Gastroesophageal sphincter (tissue), 4 donors: ENCODE measurements at regions not wholly inside any gene's neighbourhood (a gene's known extent, or its start where the extent isn't known, plus 50 kb on each side); places are given as distances from the start of the nearest gene placed in this dataset.
"Not testable (repeated sequence)": the region's sequence is repeated elsewhere in the genome, so short reads cannot be mapped to it uniquely, and the experiment has no call there.

Experiments
- ATAC-seq: fragments of 150-250 bp; one replicate; pipeline ENCODE4 v1.9.1; 2016; ENCODE audit warnings: mild to moderate bottlenecking, moderate library complexity
- H3K27ac ChIP-seq, 4 donors: fragments of 200-600 bp; sonication (generic) in 3 of 4; 1 replicate in 3 of 4; 2 replicates in 1 of 4; pipeline ENCODE4 v1.5.1; 2016 to 2019
- H3K27me3 ChIP-seq: fragments of 200-600 bp; sonication (generic); one replicate; pipeline ENCODE4 v1.5.1; 2019
- H3K36me3 ChIP-seq, 2 donors: fragments of 200-600 bp; sonication (generic); one replicate each; pipeline ENCODE4 v1.5.1; 2019; ENCODE audit warnings: control low read depth in 1 of 2
- H3K4me1 ChIP-seq, 3 donors: fragments of 200-600 bp; sonication (generic); 1 replicate in 2 of 3; 2 replicates in 1 of 3; pipeline ENCODE4 v1.5.1; 2016 to 2019; ENCODE audit warnings: control low read depth in 2 of 3
- H3K4me3 ChIP-seq, 2 donors: fragments of 200-600 bp; sonication (generic); one replicate each; pipeline ENCODE4 v1.5.1; 2019; ENCODE audit warnings: mild to moderate bottlenecking in 1 of 2, moderate library complexity in 1 of 2
- H3K9me3 ChIP-seq, 3 donors: fragments of 200-600 bp; sonication (generic); one replicate each; pipeline ENCODE4 v1.5.1; 2017 to 2019; ENCODE audit warnings: control low read depth in 2 of 3
- EP300 ChIP-seq: sonication (generic); formaldehyde crosslinking; IDR thresholded peaks from one replicate; pipeline ENCODE4 v1.6.1; 2017; ENCODE audit warnings: antibody characterized with exemption, mild to moderate bottlenecking
- POLR2A ChIP-seq, 2 donors: fragments of 450-650 bp; IDR thresholded peaks; one replicate each; pipeline ENCODE4 v1.6.1; 2017; ENCODE audit warnings: antibody characterized with exemption in 2 of 2, mild to moderate bottlenecking in 2 of 2, moderate library complexity in 1 of 2
- POLR2AphosphoS5 ChIP-seq: sonication (generic); formaldehyde crosslinking; IDR thresholded peaks from one replicate; pipeline ENCODE4 v1.6.1; 2017; ENCODE audit warnings: antibody characterized with exemption
- WGBS, 2 donors: methylation state at CpG; one replicate each; pipeline ENCODE4 v1.1.5; 2018; ENCODE audit warnings: low coverage in 1 of 2; 5-methylcytosine and 5-hydroxymethylcytosine counted together
- TF ChIP-seq, protein P1 (sequence below), 4 experiments: fragments of 200-600 bp in 2 of 4; fragments of 450-650 bp in 2 of 4; sonication (generic) in 1 of 4; IDR thresholded peaks; one replicate each; pipeline ENCODE4 v1.5.1; 2017 to 2019; ENCODE audit warnings: antibody characterized with exemption in 4 of 4, mild to moderate bottlenecking in 2 of 4, moderate library complexity in 2 of 4

DNA sequence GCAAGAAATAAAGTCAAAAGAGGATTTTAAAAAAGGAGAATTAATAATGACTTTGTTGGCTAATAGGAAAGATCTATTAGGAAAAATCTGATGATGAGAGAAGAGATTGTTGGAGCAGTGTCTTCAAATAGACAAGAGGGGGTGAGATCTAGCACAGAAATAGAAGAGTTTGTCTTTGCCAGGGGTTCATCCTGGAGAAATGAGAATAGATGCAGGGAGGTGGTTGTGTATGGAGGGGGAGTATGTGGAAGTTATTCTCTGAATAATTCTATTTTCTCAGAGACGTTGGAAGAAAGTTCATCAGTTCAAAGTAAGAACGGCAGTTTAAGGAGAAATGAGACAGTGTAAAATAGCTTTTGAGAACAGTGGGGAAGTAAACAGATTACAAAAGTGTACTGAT, 161.3 kb downstream of the TM2D1 start:
- no peak for TF ChIP-seq POLR2AphosphoS5
- TF ChIP-seq, protein P1, sequence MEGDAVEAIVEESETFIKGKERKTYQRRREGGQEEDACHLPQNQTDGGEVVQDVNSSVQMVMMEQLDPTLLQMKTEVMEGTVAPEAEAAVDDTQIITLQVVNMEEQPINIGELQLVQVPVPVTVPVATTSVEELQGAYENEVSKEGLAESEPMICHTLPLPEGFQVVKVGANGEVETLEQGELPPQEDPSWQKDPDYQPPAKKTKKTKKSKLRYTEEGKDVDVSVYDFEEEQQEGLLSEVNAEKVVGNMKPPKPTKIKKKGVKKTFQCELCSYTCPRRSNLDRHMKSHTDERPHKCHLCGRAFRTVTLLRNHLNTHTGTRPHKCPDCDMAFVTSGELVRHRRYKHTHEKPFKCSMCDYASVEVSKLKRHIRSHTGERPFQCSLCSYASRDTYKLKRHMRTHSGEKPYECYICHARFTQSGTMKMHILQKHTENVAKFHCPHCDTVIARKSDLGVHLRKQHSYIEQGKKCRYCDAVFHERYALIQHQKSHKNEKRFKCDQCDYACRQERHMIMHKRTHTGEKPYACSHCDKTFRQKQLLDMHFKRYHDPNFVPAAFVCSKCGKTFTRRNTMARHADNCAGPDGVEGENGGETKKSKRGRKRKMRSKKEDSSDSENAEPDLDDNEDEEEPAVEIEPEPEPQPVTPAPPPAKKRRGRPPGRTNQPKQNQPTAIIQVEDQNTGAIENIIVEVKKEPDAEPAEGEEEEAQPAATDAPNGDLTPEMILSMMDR (IDR thresholded peaks at IDR 0.05) = no peak
- TF ChIP-seq POLR2A (IDR thresholded peaks at IDR 0.05) = no peak
- no peak for TF ChIP-seq EP300
- Histone ChIP-seq H3K4me3 (no peak overlapping the region), H3K27me3 (no peaks in the 10 kb centered on the region), H3K9me3 (peaks cover 0 to 23% (median 0%) of the 10 kb centered on the region in 3 donors), H3K36me3 (no peaks in the 10 kb centered on the region), H3K27ac (no peak overlapping the region), H3K4me1 (peaks cover 0 to 1% (median 0%) of the 10 kb centered on the region in 3 donors)
- ATAC-seq = no peak
- WGBS, 2 donors = 42 to 60% methylated on average over 1 to 2 of the region's 2 CpGs

DNA sequence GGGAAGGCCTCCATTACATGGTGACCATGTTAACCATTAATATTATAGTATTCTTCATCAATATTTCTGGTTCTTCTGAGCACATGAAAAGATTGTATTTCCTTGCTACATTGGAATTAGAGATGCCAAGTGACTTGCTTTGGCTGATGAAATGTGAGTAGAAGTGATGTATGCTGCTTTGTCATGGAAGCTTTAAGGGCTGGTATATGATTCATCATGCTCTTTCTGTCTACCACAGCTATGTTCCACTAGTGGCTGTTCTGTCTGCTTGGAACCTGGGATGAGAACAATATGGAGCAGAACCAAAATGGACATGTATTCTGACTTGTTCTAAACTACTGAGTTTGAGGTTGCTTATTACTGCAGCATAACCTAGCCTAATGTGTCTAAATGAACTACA, 163.3 kb downstream of the TM2D1 start:
- Histone ChIP-seq H3K36me3 (no peaks in the 10 kb centered on the region), H3K4me1 (no peaks in the 10 kb centered on the region), H3K27me3 (no peaks in the 10 kb centered on the region), H3K27ac (no peak overlapping the region), H3K9me3 (peaks cover 0 to 20% (median 0%) of the 10 kb centered on the region in 3 donors), H3K4me3 (no peak overlapping the region)
- no peak for TF ChIP-seq POLR2AphosphoS5
- TF ChIP-seq EP300 = no peak
- TF ChIP-seq POLR2A (IDR thresholded peaks at IDR 0.05) = no peak
- TF ChIP-seq, protein P1 (IDR thresholded peaks at IDR 0.05) = no peak
- no peak for ATAC-seq

DNA sequence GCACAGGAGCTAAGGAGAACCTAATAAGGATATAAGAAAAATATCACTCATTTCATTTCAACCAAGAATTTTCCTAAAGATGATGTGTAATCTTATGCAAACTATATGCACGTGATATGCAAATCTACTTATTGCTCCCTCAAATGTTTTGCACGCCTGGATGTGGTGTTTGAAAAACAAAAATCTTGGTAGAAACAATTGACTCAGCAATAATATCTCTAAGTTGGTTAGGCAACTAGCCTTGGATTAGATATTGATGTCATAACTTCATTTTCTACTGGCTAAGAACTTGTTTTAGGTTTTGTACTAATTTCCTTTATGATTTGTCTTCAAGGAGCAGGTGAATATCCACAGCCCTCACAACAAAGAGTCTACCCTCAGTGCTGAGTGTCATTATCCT, 164.6 kb downstream of the TM2D1 start:
- Histone ChIP-seq H3K9me3 (peaks cover 0 to 18% (median 1%) of the 10 kb centered on the region in 3 donors), H3K4me3 (no peak overlapping the region), H3K36me3 (no peaks in the 10 kb centered on the region), H3K27me3 (no peaks in the 10 kb centered on the region), H3K27ac (no peak overlapping the region), H3K4me1 (no peaks in the 10 kb centered on the region)
- no peak for ATAC-seq
- TF ChIP-seq POLR2A (IDR thresholded peaks at IDR 0.05) (no peak), POLR2AphosphoS5 (no peak), EP300 (no peak)
- TF ChIP-seq, protein P1 (IDR thresholded peaks at IDR 0.05) = no peak
- 79 to 84% methylated on average over 2 of the region's 2 CpGs for WGBS, 2 donors

DNA sequence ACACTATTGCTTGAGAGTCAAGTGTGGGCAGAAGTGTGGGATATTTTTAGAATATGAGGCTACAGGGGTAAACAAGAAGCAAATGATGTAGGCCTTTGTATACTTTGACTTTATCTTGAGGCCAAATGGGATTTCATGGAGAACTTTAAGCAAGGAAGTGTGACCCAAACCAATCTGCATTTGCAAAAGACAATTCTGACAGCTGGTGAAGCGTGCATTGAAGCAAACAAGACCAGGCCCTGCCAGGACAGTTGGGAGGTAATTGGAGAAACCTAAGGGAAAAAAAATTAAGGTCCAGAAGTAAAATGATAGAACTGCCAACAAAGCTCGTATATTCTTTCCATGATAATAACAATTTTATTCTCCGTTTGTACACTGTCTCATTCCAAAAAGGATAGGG, 168.3 kb downstream of the TM2D1 start:
- TF ChIP-seq POLR2AphosphoS5 = no peak
- TF ChIP-seq POLR2A (IDR thresholded peaks at IDR 0.05) = no peak
- TF ChIP-seq, protein P1 (IDR thresholded peaks at IDR 0.05) = no peak
- no peak for TF ChIP-seq EP300
- no peak overlapping the region for H3K4me3 ChIP-seq
- 92 to 100% methylated on average over 3 of the region's 3 CpGs for WGBS, 2 donors
- ATAC-seq = no peak
- no peaks in the 10 kb centered on the region for H3K4me1 ChIP-seq
- H3K36me3 ChIP-seq = no peaks in the 10 kb centered on the region
- peaks cover 0 to 11% (median 1%) of the 10 kb centered on the region in 3 donors for H3K9me3 ChIP-seq
- no peaks in the 10 kb centered on the region for H3K27me3 ChIP-seq
- no peak overlapping the region for H3K27ac ChIP-seq

DNA sequence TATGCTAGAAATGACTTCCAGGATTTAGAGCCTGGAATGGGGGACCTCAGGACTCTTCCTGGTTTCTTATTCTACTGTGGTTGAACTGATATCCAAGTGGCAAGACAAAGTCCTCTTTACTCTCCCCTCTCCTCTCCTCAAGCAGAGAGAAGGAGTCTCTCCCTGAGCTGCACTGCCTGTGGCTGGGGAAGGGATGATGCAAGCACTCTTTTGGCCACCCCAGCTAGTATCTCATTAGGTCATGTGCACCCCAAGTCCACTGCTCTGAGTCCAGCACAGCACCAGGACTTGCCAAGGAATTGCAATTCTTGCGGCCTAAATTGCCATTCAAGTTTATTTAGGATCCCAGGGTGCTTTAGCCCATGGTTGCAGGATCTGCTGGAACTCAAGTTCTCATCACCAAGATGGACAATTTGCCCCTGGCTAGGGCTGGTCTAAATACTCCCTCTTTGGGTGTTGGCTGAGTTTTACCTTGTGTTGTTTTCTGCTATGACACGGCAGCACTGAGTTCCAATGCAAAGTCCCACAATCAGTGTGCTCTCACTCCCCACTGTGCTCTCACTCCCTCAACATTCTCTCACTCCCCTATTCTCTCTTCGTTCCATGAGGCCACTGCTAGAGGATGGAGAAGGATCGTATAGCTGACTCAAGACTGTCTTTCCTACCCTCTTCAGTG, 172.2 kb downstream of the TM2D1 start:
- TF ChIP-seq POLR2AphosphoS5 (no peak), POLR2A (IDR thresholded peaks at IDR 0.05) (no peak), EP300 (no peak)
- TF ChIP-seq, protein P1 (IDR thresholded peaks at IDR 0.05) = no peak
- H3K27me3 ChIP-seq = no peaks in the 10 kb centered on the region
- ATAC-seq = no peak
- no peaks in the 10 kb centered on the region for H3K4me1 ChIP-seq
- peaks cover 0 to 11% (median 1%) of the 10 kb centered on the region in 3 donors for H3K9me3 ChIP-seq
- 87 to 93% methylated on average over 3 to 4 of the region's 4 CpGs for WGBS, 2 donors
- H3K27ac ChIP-seq = no peak overlapping the region
- no peaks in the 10 kb centered on the region for H3K36me3 ChIP-seq
- H3K4me3 ChIP-seq = no peak overlapping the region

DNA sequence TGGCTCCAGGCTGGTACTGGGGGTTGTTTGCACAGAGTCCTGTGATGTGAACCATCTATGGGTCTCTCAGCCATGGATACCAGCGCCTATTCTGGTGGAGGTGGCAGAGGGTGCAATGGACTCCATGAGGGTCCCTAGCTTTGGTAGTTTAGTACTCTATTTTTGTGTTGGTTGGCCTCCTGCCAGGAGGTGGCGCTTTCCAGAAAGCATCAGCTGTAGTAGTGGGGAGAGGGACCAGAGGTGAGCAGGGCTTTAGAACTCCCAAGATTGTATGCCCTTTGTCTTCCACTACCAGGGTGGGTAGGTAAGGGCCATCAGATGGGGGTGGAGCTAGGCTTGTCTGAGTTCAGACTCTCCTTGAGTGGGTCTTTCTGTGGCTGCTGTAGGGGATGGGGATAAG, 177.6 kb downstream of the TM2D1 start:
- H3K27ac ChIP-seq, H3K27me3 ChIP-seq, H3K9me3 ChIP-seq, H3K36me3 ChIP-seq, ATAC-seq, H3K4me3 ChIP-seq, H3K4me1 ChIP-seq: not testable (repeated sequence)
- WGBS, 2 donors = no CpG with 5 or more reads among the region's 2 CpGs

DNA sequence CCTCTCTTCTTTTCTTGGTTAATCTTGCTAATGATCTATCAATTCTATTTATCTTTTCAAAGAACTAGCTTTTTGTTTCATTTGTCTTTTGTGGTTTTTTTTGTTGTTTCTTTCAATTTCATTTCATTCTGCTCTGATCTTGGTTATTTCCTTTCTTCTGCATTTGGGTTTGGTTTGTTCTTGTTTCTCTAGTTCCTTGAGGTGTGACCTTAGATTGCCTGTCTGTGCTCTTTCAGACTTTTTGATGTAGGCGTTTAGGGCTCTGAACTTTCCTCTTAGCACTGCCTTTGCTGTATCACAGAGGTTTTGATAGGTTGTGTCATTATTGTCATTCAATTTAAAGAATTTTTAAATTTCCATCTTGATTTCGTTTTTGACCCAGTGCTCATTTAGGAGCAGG, 180.1 kb downstream of the TM2D1 start:
- not testable (repeated sequence) for H3K27me3 ChIP-seq, H3K4me1 ChIP-seq, H3K4me3 ChIP-seq, H3K9me3 ChIP-seq, ATAC-seq, H3K27ac ChIP-seq, H3K36me3 ChIP-seq
- 79 to 80% methylated on average over 2 of the region's 2 CpGs for WGBS, 2 donors

DNA sequence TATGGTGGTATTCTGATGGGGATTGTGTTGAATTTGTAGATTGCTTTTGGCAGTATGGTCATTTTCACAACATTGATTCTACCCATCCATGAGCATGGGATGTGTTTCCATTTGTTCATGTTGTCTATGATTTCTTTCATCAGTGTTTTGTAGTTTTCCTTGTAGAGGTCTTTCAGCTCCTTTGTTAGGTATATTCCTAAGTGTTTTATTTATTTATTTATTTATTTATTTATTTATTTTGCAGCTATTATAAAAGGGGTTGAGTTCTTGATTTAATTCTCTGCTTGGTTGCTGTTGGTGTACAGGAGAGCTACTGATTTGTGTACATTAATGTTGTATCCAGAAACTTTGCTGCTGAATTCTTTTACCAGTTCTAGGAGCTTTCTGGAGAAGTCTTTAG, 181.4 kb downstream of the TM2D1 start:
- not testable (repeated sequence) for ATAC-seq, H3K4me3 ChIP-seq, H3K27me3 ChIP-seq, H3K9me3 ChIP-seq, H3K27ac ChIP-seq, H3K36me3 ChIP-seq, H3K4me1 ChIP-seq
